ENCODE measurements at regions not wholly inside any gene's neighbourhood (a gene's known extent, or its start where the extent isn't known, plus 50 kb on each side); places are given as distances from the start of the nearest gene placed in this dataset.

DNA sequence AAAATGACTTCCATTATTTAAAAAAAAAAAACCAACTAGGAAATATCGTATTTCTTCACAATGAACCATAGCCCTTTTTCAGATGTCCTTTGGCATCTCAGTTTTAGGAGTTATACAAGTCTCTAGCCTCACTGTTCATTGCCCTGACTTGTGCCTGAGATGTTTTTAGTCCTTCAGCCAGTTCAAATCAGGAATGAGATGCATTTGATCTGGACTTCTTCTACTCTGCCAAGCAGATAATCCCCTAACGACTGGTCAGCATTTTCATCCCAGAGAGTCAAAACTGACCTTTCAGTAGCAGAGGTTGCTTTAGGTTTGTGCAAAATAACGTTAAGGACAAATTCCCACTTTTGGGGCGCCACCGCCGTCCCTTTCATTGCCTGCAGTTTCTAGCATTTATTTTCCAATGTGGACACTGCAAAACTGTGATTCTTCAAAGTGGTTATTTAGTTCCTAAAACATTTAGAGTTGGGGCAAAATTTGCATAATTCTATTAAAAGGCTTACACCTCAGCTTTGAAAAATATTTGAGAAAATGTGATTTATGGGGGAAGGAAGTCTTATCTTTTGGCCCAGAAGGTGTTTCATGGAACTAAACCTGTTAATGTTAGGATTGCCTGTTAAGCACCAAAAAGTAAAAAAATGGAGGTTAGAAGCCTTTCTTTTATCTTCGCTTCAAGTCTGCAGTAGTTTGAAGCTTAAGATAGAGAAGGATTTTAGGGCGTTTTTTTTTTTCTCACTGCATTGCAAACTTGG, 152.0 kb upstream of the SGK1 start (continued):
- TF ChIP-seq, protein P1, sequence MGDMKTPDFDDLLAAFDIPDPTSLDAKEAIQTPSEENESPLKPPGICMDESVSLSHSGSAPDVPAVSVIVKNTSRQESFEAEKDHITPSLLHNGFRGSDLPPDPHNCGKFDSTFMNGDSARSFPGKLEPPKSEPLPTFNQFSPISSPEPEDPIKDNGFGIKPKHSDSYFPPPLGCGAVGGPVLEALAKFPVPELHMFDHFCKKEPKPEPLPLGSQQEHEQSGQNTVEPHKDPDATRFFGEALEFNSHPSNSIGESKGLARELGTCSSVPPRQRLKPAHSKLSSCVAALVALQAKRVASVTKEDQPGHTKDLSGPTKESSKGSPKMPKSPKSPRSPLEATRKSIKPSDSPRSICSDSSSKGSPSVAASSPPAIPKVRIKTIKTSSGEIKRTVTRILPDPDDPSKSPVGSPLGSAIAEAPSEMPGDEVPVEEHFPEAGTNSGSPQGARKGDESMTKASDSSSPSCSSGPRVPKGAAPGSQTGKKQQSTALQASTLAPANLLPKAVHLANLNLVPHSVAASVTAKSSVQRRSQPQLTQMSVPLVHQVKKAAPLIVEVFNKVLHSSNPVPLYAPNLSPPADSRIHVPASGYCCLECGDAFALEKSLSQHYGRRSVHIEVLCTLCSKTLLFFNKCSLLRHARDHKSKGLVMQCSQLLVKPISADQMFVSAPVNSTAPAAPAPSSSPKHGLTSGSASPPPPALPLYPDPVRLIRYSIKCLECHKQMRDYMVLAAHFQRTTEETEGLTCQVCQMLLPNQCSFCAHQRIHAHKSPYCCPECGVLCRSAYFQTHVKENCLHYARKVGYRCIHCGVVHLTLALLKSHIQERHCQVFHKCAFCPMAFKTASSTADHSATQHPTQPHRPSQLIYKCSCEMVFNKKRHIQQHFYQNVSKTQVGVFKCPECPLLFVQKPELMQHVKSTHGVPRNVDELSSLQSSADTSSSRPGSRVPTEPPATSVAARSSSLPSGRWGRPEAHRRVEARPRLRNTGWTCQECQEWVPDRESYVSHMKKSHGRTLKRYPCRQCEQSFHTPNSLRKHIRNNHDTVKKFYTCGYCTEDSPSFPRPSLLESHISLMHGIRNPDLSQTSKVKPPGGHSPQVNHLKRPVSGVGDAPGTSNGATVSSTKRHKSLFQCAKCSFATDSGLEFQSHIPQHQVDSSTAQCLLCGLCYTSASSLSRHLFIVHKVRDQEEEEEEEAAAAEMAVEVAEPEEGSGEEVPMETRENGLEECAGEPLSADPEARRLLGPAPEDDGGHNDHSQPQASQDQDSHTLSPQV (IDR thresholded peaks at IDR 0.05) = no peak
- peak; percentile 58 for TF ChIP-seq CBFA2T3 (IDR thresholded peaks at IDR 0.05)
- no peak for TF ChIP-seq NFATC3 (IDR thresholded peaks at IDR 0.05)
- TF ChIP-seq SOX6 (IDR thresholded peaks at IDR 0.05) = no peak
- TF ChIP-seq XRCC5 (IDR thresholded peaks at IDR 0.05; ENCODE audit: low read depth, low read length) = no peak

DNA sequence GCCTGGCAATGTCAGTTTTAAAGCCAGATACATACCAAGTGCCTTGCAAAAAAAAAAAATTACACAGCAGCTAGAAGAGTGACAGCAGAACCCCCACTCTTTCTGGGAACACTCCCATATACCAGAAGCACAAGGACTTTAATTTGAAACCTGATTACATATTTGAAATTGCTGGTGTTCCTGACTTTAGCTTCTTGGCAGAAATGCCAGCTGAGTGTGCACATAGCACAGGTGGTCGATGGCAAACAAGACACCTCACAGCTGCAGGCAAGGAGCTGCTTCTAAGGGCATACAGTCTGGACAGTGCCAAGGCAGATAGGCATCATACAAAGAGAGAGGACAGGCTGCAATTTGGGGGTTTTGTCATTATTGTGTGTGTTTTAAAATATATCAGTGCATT, 150.7 kb upstream of the SGK1 start:
- H3K4me3 ChIP-seq = no peak overlapping the region
- FAIRE-seq = no peak
- ChIA-PET POLR2A (interaction anchor here (1.0 kb wide), 2 partner anchors 11 to 172 kb away, joined by 3 read pairs; no protein-coding TSS in a partner anchor), CTCF (ENCODE audit: low intra/inter-chr PET ratio) (no interaction called here)
- H3K36me3 ChIP-seq (ENCODE audit: control insufficient read depth, insufficient read depth, low read length) = no peaks in the 10 kb centered on the region
- H4K20me1 ChIP-seq (replicated peaks; ENCODE audit: control insufficient read depth, insufficient read depth, low read length) = no peaks in the 10 kb centered on the region
- WGBS (ENCODE audit: insufficient coverage, low coverage, missing lambda C conversion rate) = 0% methylated on average over 1 of the region's 1 CpG
- H3K79me2 ChIP-seq (ENCODE audit: control insufficient read depth, insufficient read depth, low read length) = no peaks in the 10 kb centered on the region
- no peak overlapping the region for H2AFZ ChIP-seq (ENCODE audit: low read depth, low read length)
- no peak overlapping the region for H3K9ac ChIP-seq (ENCODE audit: insufficient read depth in 1 of 2, low read depth in 2 of 2, low read length in 2 of 2)
- in situ Hi-C loops (cut with MboI) = no loop called here
- no TSS peak for BruUV-seq (replicated peaks)
- H3K27me3 ChIP-seq (ENCODE audit: control insufficient read depth in 2 of 2, insufficient read depth in 2 of 2, low read length in 2 of 2) = peaks cover 2 to 3% of the 10 kb centered on the region in 2 experiments; a peak in 2 of 5 replicates
- intact Hi-C loops (cut with micrococcal nuclease) = no loop called here
- no peaks in the 10 kb centered on the region; a peak in 2 of 5 replicates for H3K4me1 ChIP-seq (replicated peaks in 1 of 2; ENCODE audit: control insufficient read depth in 2 of 2, insufficient read depth in 2 of 2, low read length in 2 of 2)
- TF ChIP-seq POLR2G (IDR thresholded peaks at IDR 0.05; ENCODE audit: low read depth, low read length) = no peak
- TF ChIP-seq BMI1 (IDR thresholded peaks at IDR 0.05; ENCODE audit: low read length) = 0 out of 2 replicates have a peak, but pooled peaks have one; percentile 40
- TF ChIP-seq ZFP36 (IDR thresholded peaks at IDR 0.05; ENCODE audit: low read depth, low read length, partially characterized antibody) = peak; percentile 18
- TF ChIP-seq ZNF146 (CRISPR knock-in tag; IDR thresholded peaks at IDR 0.05; ENCODE audit: unreplicated experiment) = no peak
- TF ChIP-seq POLR2A (conservative IDR thresholded peaks at IDR 0.05) = no peak
- TF ChIP-seq ATF1 (CRISPR knock-in tag; IDR thresholded peaks at IDR 0.05) = no peak
- TF ChIP-seq ATF1 (tag; IDR thresholded peaks at IDR 0.05) = no peak
- no peak for TF ChIP-seq NR3C1 (CRISPR knock-in tag; IDR thresholded peaks at IDR 0.05)
- no peak for TF ChIP-seq XRCC5 (IDR thresholded peaks at IDR 0.05; ENCODE audit: low read depth, low read length)
- no peak for TF ChIP-seq PHF8 (IDR thresholded peaks at IDR 0.05; ENCODE audit: borderline replicate concordance, low read length)
- TF ChIP-seq RBM15 (IDR thresholded peaks at IDR 0.05; ENCODE audit: insufficient read depth, low read length) = no peak
- TF ChIP-seq HCFC1 (IDR thresholded peaks at IDR 0.05; ENCODE audit: low read depth, low read length) = no peak
- no peak for TF ChIP-seq SRSF3 (IDR thresholded peaks at IDR 0.05; ENCODE audit: insufficient read depth, low read length)
- H3K27ac ChIP-seq (ENCODE audit: extremely low read depth, low read depth, low read length) = no peak overlapping the region
- DNase-seq (ENCODE audit: extremely low read depth in 1 of 4, low spot score in 3 of 4) = no peak
- ATAC-seq = no peak
- H3K4me2 ChIP-seq (ENCODE audit: insufficient read depth, low read length) = no peak overlapping the region
- H3K9me1 ChIP-seq (ENCODE audit: control insufficient read depth, insufficient read depth, low read length) = no peaks in the 10 kb centered on the region
- H3K9me3 ChIP-seq (replicated peaks; ENCODE audit: control insufficient read depth, insufficient read depth, low read depth, low read length) = no peaks in the 10 kb centered on the region
